COR-L47 (cell line): ENCODE measurements at regions not wholly inside any gene's neighbourhood (a gene's known extent, or its start where the extent isn't known, plus 50 kb on each side); places are given as distances from the start of the nearest gene placed in this dataset.
"Not testable (repeated sequence)": the region's sequence is repeated elsewhere in the genome, so short reads cannot be mapped to it uniquely, and the experiment has no call there.

Experiments
- DNase-seq: peaks from one replicate; lab custom pipeline; 2025; lab: John Stamatoyannopoulos, UW

- DNase-seq, result no peak
Measured at GRCh38 chr20:47962286-47962963, 177.1 kb upstream of the SULF2 start.

- DNase-seq, result no peak
Measured at GRCh38 chr20:47960769-47961541, 175.7 kb upstream of the SULF2 start.

GRCh38 chr20:47960277-47960676 lies 175.0 kb upstream of the SULF2 start:
- no peak for DNase-seq

GRCh38 chr20:47957989-47958801 lies 172.9 kb upstream of the SULF2 start:
- DNase-seq, result not testable (repeated sequence)

GRCh38 chr20:47957135-47957534 lies 171.9 kb upstream of the SULF2 start:
- DNase-seq, result no peak

GRCh38 chr20:47956268-47956995 lies 171.2 kb upstream of the SULF2 start:
- no peak for DNase-seq

GRCh38 chr20:47953471-47953870 lies 168.2 kb upstream of the SULF2 start:
- no peak for DNase-seq

- no peak for DNase-seq
Measured at GRCh38 chr20:47952023-47952564, 166.8 kb upstream of the SULF2 start.

- DNase-seq, result no peak
Measured at GRCh38 chr20:47951521-47951971, 166.3 kb upstream of the SULF2 start.

GRCh38 chr20:47950913-47951283 lies 165.6 kb upstream of the SULF2 start:
- no peak for DNase-seq

GRCh38 chr20:47950124-47950912 lies 165.0 kb upstream of the SULF2 start:
- DNase-seq, result peak; percentile 5

GRCh38 chr20:47949230-47949629 lies 163.9 kb upstream of the SULF2 start:
- no peak for DNase-seq

GRCh38 chr20:47944682-47945081 lies 159.4 kb upstream of the SULF2 start:
- DNase-seq, result no peak

- DNase-seq, result no peak
Measured at GRCh38 chr20:47941869-47942268, 156.6 kb upstream of the SULF2 start.

GRCh38 chr20:47940101-47940813 lies 155.0 kb upstream of the SULF2 start:
- DNase-seq, result no peak

- DNase-seq, result no peak
Measured at GRCh38 chr20:47936612-47937011, 151.3 kb upstream of the SULF2 start.

GRCh38 chr20:47934761-47935160 lies 149.5 kb upstream of the SULF2 start:
- no peak for DNase-seq

GRCh38 chr20:47931443-47931842 lies 146.2 kb upstream of the SULF2 start:
- DNase-seq, result no peak

- no peak for DNase-seq
Measured at GRCh38 chr20:47931002-47931401, 145.7 kb upstream of the SULF2 start.
